ENCODE measurements at regions not wholly inside any gene's neighbourhood (a gene's known extent, or its start where the extent isn't known, plus 50 kb on each side); places are given as distances from the start of the nearest gene placed in this dataset.

GRCh38 chr1:82452096-82452495 lies 651.4 kb downstream of the ADGRL2 start:
- DNase-seq (ENCODE audit: low read depth in 4 of 4, low spot score in 2 of 4), result no peak

DNA sequence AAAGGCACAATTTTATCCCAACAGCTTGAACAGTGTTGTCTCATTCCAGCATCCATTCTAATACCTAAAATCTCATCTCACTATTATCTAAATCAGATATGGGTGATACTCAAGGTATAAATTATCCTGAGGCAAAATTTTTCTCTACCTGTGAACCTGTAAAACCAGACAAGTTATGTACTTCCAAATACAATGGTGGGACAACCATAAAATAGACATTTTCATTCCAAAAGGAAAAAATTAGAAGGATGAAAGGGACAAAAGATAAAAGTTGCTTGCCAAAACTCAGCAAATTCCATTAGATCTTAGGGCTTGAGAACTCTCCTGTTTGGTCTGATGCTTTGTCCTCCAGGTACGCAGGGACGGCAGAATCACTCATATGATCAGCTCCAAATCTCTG lies 650.5 kb downstream of the ADGRL2 start:
- no peak for DNase-seq (ENCODE audit: low read depth in 4 of 4, low spot score in 2 of 4)

DNA sequence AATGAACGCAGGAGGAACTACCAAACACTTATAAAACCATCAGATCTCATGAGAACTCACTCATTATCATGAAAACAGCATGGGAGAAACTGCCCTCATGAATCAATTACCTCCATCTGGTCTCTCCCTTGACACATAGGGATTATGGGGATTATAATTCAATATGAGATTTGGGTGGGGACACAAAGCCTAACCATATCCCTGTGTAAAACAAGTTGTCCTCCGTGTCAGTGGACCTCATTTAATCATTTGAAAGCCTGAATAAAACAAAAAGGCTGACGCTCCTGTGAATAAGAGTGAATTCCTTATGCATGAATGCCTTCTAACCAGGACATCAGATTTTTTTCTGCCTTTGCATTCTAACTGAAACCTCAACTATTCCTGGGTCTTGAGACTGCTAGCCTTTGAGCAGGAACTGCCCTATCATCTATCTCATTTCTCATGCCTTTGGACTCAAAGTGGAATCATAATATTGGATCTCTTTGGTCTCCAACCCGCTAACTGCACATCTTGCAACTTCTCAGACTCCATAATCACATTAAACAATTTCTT lies 648.8 kb downstream of the ADGRL2 start:
- DNase-seq (ENCODE audit: low read depth in 4 of 4, low spot score in 2 of 4), result no peak

DNA sequence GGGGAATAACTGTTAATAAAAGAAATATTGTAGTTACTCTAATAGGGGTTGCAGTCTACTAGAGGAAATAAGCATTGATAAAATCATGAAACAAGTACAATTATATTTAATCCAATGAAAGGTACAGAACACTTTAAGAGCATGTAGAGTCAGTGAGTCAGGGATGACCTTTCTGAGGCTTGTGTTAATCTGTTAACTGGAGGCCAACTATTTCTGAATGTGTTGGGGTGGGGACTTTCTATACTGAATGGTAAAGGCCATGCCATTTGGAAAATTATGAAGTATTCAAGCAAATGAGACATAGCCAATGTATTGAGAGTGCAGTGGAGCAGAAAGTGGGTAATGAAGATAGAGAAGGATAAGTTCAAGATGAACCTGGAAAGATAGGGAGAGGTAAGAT lies 646.2 kb downstream of the ADGRL2 start:
- no peak for DNase-seq (ENCODE audit: low read depth in 4 of 4, low spot score in 2 of 4)

- no peak for DNase-seq (ENCODE audit: low read depth in 4 of 4, low spot score in 2 of 4)
Observed at GRCh38 chr1:82446236-82446635, 645.5 kb downstream of the ADGRL2 start.

DNA sequence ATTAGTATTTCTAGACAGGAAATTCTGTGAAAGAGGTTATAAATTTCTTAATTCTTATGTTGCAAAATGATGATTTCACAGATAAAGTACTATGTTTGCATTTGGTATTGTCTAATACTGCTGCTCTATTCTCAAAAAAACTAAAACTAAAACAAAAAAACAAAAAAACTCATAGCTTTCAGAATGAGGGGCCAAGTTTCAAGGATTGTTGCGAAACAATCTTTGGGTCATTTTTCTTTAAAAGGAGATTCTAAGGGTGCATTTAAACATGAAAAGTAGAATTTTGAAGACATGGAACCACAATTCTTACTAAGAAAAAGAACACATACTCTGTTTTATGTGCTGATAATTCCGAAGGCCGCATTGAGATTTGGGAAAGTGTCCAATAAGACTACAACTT lies 645.1 kb downstream of the ADGRL2 start:
- DNase-seq (ENCODE audit: low read depth in 4 of 4, low spot score in 2 of 4), result no peak

DNA sequence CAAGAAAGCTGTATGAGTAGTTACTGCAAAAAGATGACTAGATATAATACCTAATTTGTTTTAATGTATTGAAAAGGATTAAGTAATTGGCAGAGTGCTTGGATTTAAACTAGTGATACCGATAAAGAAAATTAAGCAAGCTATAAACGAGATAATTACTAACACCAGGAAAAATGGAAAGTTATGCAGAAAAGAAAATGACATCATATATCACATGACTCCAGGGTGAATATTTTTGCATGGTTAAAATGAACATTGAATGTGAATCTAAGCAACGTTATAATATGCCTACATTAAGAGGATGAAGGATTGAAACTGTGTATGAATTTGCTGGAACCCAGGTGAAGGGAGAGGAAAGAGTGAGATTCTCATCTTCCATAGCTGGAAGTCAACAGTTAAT lies 644.4 kb downstream of the ADGRL2 start:
- no peak for DNase-seq (ENCODE audit: low read depth in 4 of 4, low spot score in 2 of 4)

GRCh38 chr1:82441402-82441801 lies 640.7 kb downstream of the ADGRL2 start:
- no peak for DNase-seq (ENCODE audit: low read depth in 4 of 4, low spot score in 2 of 4)

DNA sequence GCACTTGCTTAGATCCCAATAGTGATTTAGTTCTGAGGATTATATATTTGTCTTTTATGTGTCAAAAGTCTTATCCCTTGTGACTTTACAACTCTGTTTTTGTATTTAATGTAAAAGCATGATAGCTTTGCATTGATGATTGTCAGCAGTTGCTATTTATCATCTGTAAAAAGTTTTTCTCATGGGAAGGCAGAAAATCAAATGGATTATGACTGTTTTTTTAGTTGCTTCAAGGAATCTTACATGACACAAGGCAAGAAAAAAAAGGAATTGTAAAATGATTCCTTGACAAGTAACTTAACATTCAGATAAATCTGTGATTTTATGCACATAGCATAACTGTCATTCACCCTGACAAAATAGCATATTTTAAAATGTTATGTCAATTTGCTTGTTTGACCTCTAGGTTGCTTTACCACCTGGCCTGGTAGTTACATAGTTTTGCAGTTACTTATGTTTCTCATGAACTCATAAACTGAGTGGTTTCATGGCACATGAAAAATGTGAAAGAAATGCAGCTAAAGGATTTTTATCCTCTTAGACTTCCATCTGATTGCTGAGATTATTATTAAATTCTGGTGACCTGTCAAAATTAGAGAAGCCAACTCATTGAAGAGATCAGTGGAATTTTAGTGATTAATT lies 622.6 kb downstream of the ADGRL2 start:
- no peak for DNase-seq (ENCODE audit: low read depth in 4 of 4, low spot score in 2 of 4)

GRCh38 chr1:82421782-82422181 lies 621.0 kb downstream of the ADGRL2 start:
- no peak for DNase-seq (ENCODE audit: low read depth in 4 of 4, low spot score in 2 of 4)

DNA sequence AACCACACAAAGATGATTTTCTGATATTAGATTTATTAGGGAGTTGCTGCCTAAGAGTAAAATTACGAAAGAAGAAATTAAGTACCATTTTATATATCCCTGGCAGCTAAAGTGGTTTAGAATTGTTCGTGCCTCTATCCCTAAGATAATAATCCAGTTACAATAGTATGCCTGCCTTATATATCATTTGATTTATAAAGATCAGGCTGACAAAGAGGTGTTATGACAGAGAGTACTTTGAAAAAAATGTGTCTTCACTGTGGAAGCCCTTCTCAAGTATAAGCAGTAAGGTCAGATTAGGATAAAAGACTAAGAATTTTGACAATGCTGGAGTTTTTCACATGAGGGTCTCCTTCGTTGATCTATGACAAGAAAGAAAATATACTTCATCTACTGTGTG lies 619.9 kb downstream of the ADGRL2 start:
- DNase-seq (ENCODE audit: low read depth in 4 of 4, low spot score in 2 of 4), result no peak

- DNase-seq (ENCODE audit: low read depth in 4 of 4, low spot score in 2 of 4), result no peak
Observed at GRCh38 chr1:82411605-82412004, 610.9 kb downstream of the ADGRL2 start.

DNA sequence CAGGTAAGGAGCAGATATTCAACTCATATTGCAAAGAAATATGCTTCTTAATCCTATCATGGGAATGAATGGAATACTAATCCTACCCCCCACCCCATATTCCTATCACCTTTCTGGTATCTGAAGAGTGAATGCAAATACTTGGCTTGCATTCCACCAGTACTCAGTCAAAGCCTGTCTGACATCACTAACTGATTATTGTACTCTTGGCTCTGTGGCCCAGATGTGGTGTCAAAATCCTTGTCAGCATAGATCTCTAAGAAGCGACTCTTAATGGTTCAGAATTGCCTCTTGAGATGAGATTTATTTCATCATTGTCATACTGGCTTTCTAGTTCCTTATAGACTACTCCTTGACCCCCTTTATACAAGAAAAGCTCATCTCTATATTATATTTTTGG lies 604.6 kb downstream of the ADGRL2 start:
- DNase-seq (ENCODE audit: low read depth in 4 of 4, low spot score in 2 of 4), result no peak

- no peak for DNase-seq (ENCODE audit: low read depth in 4 of 4, low spot score in 2 of 4)
Observed at GRCh38 chr1:82401116-82401515, 600.4 kb downstream of the ADGRL2 start.

GRCh38 chr1:82400521-82400920 lies 599.8 kb downstream of the ADGRL2 start:
- no peak for DNase-seq (ENCODE audit: low read depth in 4 of 4, low spot score in 2 of 4)

DNA sequence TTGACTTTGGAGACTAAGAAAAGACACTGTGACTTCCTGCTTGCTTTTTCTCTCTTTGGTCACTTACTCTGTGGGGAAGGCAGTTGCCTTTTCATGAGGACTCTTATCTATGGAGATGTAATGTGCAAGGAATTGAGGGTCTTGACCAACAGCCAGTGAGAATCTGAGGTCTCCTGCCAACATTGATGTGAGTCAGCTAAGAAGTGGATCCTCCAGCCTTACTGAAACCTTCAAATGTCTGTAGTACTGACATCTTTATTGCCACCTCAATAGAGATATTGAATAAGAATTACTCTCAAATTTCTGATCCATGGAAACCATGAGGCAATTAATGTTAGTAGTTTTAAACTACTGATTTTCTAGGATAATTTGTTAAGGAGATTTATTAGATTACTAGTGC lies 598.4 kb downstream of the ADGRL2 start:
- DNase-seq (ENCODE audit: low read depth in 4 of 4, low spot score in 2 of 4), result no peak

DNA sequence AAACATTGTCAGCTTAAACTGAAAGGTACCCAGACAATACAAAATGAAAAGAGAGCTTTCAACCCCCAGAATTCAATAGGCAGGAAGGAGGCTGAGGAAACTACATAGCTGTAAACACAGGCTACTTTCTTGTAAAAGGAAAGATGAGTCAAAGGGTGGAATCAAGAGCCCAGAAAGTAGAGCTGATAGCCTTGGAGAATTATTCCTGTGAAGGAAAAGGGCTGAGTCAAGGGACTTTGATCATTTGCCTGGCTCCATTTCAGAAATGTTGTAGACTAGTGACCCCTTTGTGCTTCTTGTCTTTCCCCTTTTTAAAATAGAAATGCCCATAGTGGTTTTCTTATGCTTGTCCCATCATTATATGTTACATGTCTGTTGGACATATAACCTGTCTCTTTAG lies 597.6 kb downstream of the ADGRL2 start:
- DNase-seq (ENCODE audit: low read depth in 4 of 4, low spot score in 2 of 4), result no peak

DNA sequence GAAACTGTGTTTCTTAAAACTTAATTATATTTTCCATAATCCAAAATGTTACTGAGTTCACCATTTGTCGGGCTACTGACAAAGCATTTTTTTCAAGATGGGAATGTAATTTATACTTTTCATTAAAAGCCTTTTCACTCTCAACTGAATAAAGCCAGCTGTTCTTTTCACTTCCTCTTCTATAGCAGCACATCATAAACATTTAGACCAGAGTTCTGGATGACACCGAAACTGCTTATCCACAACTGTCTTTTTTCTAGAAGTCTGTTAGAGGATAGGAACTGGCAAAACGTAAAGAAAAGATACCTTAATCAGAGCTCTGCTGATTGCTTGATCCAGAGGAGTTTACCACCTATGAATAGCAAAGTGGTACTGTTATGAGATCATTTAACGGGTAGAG lies 594.7 kb downstream of the ADGRL2 start:
- DNase-seq (ENCODE audit: low read depth in 4 of 4, low spot score in 2 of 4), result no peak

GRCh38 chr1:82392946-82393345 lies 592.2 kb downstream of the ADGRL2 start:
- DNase-seq (ENCODE audit: low read depth in 4 of 4, low spot score in 2 of 4), result no peak

DNA sequence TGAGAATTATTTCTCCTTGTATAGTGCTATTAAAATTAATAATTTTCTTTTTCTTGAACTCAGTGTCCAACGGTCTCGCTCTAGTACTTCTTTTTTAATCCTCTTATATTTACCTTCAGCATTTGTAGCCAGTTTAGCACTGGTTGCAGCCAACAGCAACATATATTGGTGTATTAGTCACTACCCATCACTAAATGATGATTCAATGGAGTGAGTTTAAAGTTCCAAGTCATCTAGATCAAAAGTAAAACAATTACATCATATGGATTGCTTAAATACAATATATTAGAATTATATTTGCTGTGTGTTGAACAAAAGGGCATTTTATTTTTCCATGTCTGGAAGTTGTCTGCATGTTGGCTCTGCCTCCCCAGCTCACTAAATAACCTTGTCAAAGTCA lies 591.8 kb downstream of the ADGRL2 start:
- DNase-seq (ENCODE audit: low read depth in 4 of 4, low spot score in 2 of 4), result no peak

- DNase-seq (ENCODE audit: low read depth in 4 of 4, low spot score in 2 of 4), result no peak
Observed at GRCh38 chr1:82391712-82392111, 591.0 kb downstream of the ADGRL2 start.

- DNase-seq (ENCODE audit: low read depth in 4 of 4, low spot score in 2 of 4), result no peak
Observed at GRCh38 chr1:82390627-82391026, 589.9 kb downstream of the ADGRL2 start.

DNA sequence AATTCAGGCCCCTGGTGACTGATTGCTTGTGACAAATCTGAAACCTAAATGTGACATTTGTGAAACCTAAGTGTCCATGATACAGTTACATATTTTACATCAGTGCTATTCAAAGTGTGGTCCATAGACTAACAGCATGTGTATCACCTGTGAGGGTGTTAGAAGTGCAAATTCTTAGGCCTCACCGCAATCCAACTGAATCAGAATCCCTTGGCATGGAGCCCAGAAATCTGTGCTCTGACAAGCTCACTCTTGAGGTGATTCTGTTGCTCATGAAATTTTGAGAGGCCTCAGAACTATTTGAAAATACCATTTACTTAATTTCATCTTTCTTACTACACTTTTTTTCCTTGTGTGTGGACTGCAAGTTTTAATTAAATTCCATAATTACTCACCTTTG lies 587.9 kb downstream of the ADGRL2 start:
- DNase-seq (ENCODE audit: low read depth in 4 of 4, low spot score in 2 of 4), result no peak
